IMR-90 (cell line): ENCODE measurements at regions not wholly inside any gene's neighbourhood (a gene's known extent, or its start where the extent isn't known, plus 50 kb on each side); places are given as distances from the start of the nearest gene placed in this dataset.

Source experiments
- CEBPB ChIP-seq: IDR thresholded peaks from 2 replicates; pipeline ENCODE4 v1.6.1; 2012; ENCODE audit warnings: low read depth, low read length, improper control_type of control experiment
- CTCF ChIP-seq: conservative IDR thresholded peaks from 2 replicates; pipeline ENCODE4 v1.5.1; 2012; ENCODE audit warnings: mild to moderate bottlenecking, low read depth, low read length, improper control_type of control experiment
- POLR2A ChIP-seq: IDR thresholded peaks from 2 replicates; pipeline ENCODE4 v1.6.1; 2012; ENCODE audit warnings: mild to moderate bottlenecking, low read depth, low read length
- RAD21 ChIP-seq: IDR thresholded peaks from 2 replicates; pipeline ENCODE4 v1.6.1; 2012; ENCODE audit warnings: low read length, improper control_type of control experiment
- RFX5 ChIP-seq: IDR thresholded peaks from 2 replicates; pipeline ENCODE4 v1.8.0; 2012; ENCODE audit warnings: low read depth, mild to moderate bottlenecking, low read length, moderate library complexity
- SMC3 ChIP-seq: fragments of 150-350 bp; IDR thresholded peaks from 2 replicates; pipeline ENCODE4 v1.6.1; 2016; ENCODE audit warnings: low read depth, mild to moderate bottlenecking, antibody characterized with exemption, low read length, moderate library complexity
- USF2 ChIP-seq: fragments of 150-350 bp; IDR thresholded peaks from 2 replicates; pipeline ENCODE4 v1.6.1; 2017; ENCODE audit warnings: mild to moderate bottlenecking, antibody characterized with exemption, low read length, low read depth

GRCh38 chr1:221430152-221430960 lies 311.5 kb downstream of the DUSP10 start:
- TF ChIP-seq RAD21 (no peak), CTCF (no peak), SMC3 (no peak), CEBPB (no peak), RFX5 (no peak), POLR2A (no peak), USF2 (no peak)
